IMR-90 (cell line): ENCODE measurements at regions not wholly inside any gene's neighbourhood (a gene's known extent, or its start where the extent isn't known, plus 50 kb on each side); places are given as distances from the start of the nearest gene placed in this dataset.

Experiments used
- ATAC-seq: fragments of 200-7000 bp; cut with Tn5 transposase; 2 replicates; pipeline ENCODE4 v1.9.1; 2020; ENCODE audit warnings: low read depth, mild to moderate bottlenecking, moderate library complexity
- BruUV-seq: library from RNA; stranded (reverse); fragments of 400-500 nt; replicated peaks from 2 replicates; lab custom pipeline; 2021; lab: Mats Ljungman, UMichigan
- CTCF ChIA-PET: fragments of 300-600 bp; formaldehyde crosslinking; extraction: SDS; loops from one replicate; lab custom pipeline; 2021; ENCODE audit warnings: antibody characterized with exemption; lab: Yijun Ruan, JAX
- POLR2A ChIA-PET: fragments of 300-600 bp; sonication (Branson Sonifier 250); formaldehyde crosslinking; loops from one replicate; lab custom pipeline; 2022; ENCODE audit warnings: antibody characterized with exemption; ENCODE audit not compliant: unreplicated experiment; lab: Charles Lee
- DNase-seq: peaks from one replicate; pipeline ENCODE4 v3.0.0; 2013
- H2AFZ ChIP-seq: replicated peaks from 2 replicates; pipeline ENCODE3; 2013; ENCODE audit warnings: low read length, mild to moderate bottlenecking; ENCODE audit not compliant: poor library complexity
- H2AK5ac ChIP-seq: 2 replicates; pipeline ENCODE4 v1.6.1; 2013; ENCODE audit warnings: low read depth, low read length, inconsistent platforms
- H2AK9ac ChIP-seq: replicated peaks from 2 replicates; pipeline ENCODE3; 2013; ENCODE audit warnings: mild to moderate bottlenecking, low read depth, low read length, moderate library complexity; ENCODE audit not compliant: poor library complexity
- H2BK120ac ChIP-seq: 2 replicates; pipeline ENCODE4 v1.6.1; 2013; ENCODE audit warnings: low read depth, low read length, inconsistent platforms
- H2BK15ac ChIP-seq: 3 replicates; pipeline ENCODE4 v1.6.1; 2013; ENCODE audit warnings: low read depth, low read length, inconsistent platforms
- H2BK20ac ChIP-seq: 2 replicates; pipeline ENCODE4 v1.6.1; 2013; ENCODE audit warnings: low read depth, mild to moderate bottlenecking, inconsistent platforms, low read length, moderate library complexity
- H2BK5ac ChIP-seq: 2 replicates; pipeline ENCODE4 v1.6.1; 2013; ENCODE audit warnings: mild to moderate bottlenecking, low read depth, low read length, inconsistent platforms; ENCODE audit not compliant: poor library complexity, severe bottlenecking
- H3K14ac ChIP-seq: replicated peaks from 2 replicates; pipeline ENCODE4 v1.6.1; 2013; ENCODE audit warnings: low read depth, low read length, inconsistent platforms
- H3K18ac ChIP-seq: 2 replicates; pipeline ENCODE4 v1.6.1; 2013; ENCODE audit warnings: low read depth, low read length, control low read depth
- H3K23ac ChIP-seq: 2 replicates; pipeline ENCODE4 v1.6.1; 2013; ENCODE audit warnings: low read depth, low read length, inconsistent platforms
- H3K27ac ChIP-seq: 2 replicates; pipeline ENCODE4 v1.5.1; 2013; ENCODE audit warnings: mild to moderate bottlenecking, control low read depth, low read length; ENCODE audit not compliant: insufficient read depth
- H3K27me3 ChIP-seq: 2 replicates; pipeline ENCODE4 v1.6.1; 2013; ENCODE audit warnings: low read length; ENCODE audit not compliant: control insufficient read depth, insufficient read depth
- H3K36me3 ChIP-seq: 2 replicates; pipeline ENCODE4 v1.6.1; 2013; ENCODE audit warnings: low read length, mixed read lengths; ENCODE audit not compliant: control insufficient read depth, insufficient read depth
- H3K4ac ChIP-seq: 2 replicates; pipeline ENCODE4 v1.6.1; 2013; ENCODE audit warnings: low read depth, low read length, inconsistent platforms
- H3K4me1 ChIP-seq: 2 replicates; pipeline ENCODE4 v1.6.1; 2013; ENCODE audit warnings: low read length, mixed read lengths; ENCODE audit not compliant: control insufficient read depth, insufficient read depth
- H3K4me2 ChIP-seq: 2 replicates; pipeline ENCODE4 v1.6.1; 2013; ENCODE audit warnings: low read depth, mild to moderate bottlenecking, control low read depth, low read length, moderate library complexity
- H3K4me3 ChIP-seq: 2 replicates; pipeline ENCODE4 v1.5.1; 2013; ENCODE audit warnings: low read depth, mild to moderate bottlenecking, control low read depth, low read length, moderate library complexity; ENCODE audit not compliant: insufficient read depth
- H3K56ac ChIP-seq: 2 replicates; pipeline ENCODE4 v1.6.1; 2013; ENCODE audit warnings: low read length, inconsistent platforms; ENCODE audit not compliant: insufficient read depth; ENCODE audit errors: extremely low read depth
- H3K79me1 ChIP-seq, 2 experiments: 2 replicates each; pipeline ENCODE4 v1.6.1; 2013; ENCODE audit warnings: low read length in 2 of 2, inconsistent platforms in 1 of 2, low read depth in 1 of 2
- H3K9ac ChIP-seq: 2 replicates; pipeline ENCODE4 v1.6.1; 2013; ENCODE audit warnings: low read depth, low read length, control low read depth
- H3K9me1 ChIP-seq: 2 replicates; pipeline ENCODE4 v1.6.1; 2013; ENCODE audit warnings: low read length, inconsistent platforms; ENCODE audit not compliant: insufficient read depth
- H3K9me3 ChIP-seq: 2 replicates; pipeline ENCODE4 v1.6.1; 2013; ENCODE audit warnings: low read length; ENCODE audit not compliant: control insufficient read depth, insufficient read depth
- H4K20me1 ChIP-seq: 2 replicates; pipeline ENCODE4 v1.6.1; 2013; ENCODE audit warnings: low read length, inconsistent platforms; ENCODE audit not compliant: insufficient read depth
- H4K5ac ChIP-seq: 2 replicates; pipeline ENCODE4 v1.6.1; 2013; ENCODE audit warnings: mild to moderate bottlenecking, low read depth, low read length, control low read depth
- H4K8ac ChIP-seq, 2 experiments: 2 replicates each; pipeline ENCODE4 v1.6.1; 2013; ENCODE audit warnings: low read depth in 2 of 2, low read length in 2 of 2, control low read depth in 1 of 2, inconsistent platforms in 1 of 2
- H4K91ac ChIP-seq: 2 replicates; pipeline ENCODE4 v1.6.1; 2013; ENCODE audit warnings: low read depth, low read length, inconsistent platforms; ENCODE audit not compliant: insufficient read depth
- CEBPB ChIP-seq: IDR thresholded peaks from 2 replicates; pipeline ENCODE4 v1.6.1; 2012; ENCODE audit warnings: low read depth, low read length, improper control_type of control experiment
- CTCF ChIP-seq: conservative IDR thresholded peaks from 2 replicates; pipeline ENCODE4 v1.5.1; 2012; ENCODE audit warnings: mild to moderate bottlenecking, low read depth, low read length, improper control_type of control experiment
- FOS ChIP-seq: fragments of 150-350 bp; IDR thresholded peaks from 2 replicates; pipeline ENCODE4 v1.6.1; 2016; ENCODE audit warnings: low read depth, low read length
- MAFK ChIP-seq: IDR thresholded peaks from 2 replicates; pipeline ENCODE4 v1.6.1; 2012; ENCODE audit warnings: low read depth, low read length, improper control_type of control experiment
- MAZ ChIP-seq: IDR thresholded peaks from 2 replicates; pipeline ENCODE4 v1.6.1; 2012; ENCODE audit warnings: low read depth, mild to moderate bottlenecking, low read length, improper control_type of control experiment, moderate library complexity, borderline replicate concordance
- NFE2L2 ChIP-seq: fragments of 150-350 bp; IDR thresholded peaks from 2 replicates; pipeline ENCODE4 v1.6.1; 2016; ENCODE audit warnings: low read depth, mild to moderate bottlenecking, low read length
- POLR2A ChIP-seq: IDR thresholded peaks from 2 replicates; pipeline ENCODE4 v1.6.1; 2012; ENCODE audit warnings: mild to moderate bottlenecking, low read depth, low read length
- RAD21 ChIP-seq: IDR thresholded peaks from 2 replicates; pipeline ENCODE4 v1.6.1; 2012; ENCODE audit warnings: low read length, improper control_type of control experiment
- RFX5 ChIP-seq: IDR thresholded peaks from 2 replicates; pipeline ENCODE4 v1.8.0; 2012; ENCODE audit warnings: low read depth, mild to moderate bottlenecking, low read length, moderate library complexity
- dilution Hi-C: fragments of 300-500 bp; cut with HindIII; formaldehyde crosslinking; loops from one replicate; pipeline ENCODE4 v1.14.3; 2018; ENCODE audit warnings: low sequenced_read_pairs; ENCODE audit not compliant: unreplicated experiment
- in situ Hi-C: fragments of 300-500 bp; cut with MboI; formaldehyde crosslinking; loops from 3 replicates; pipeline ENCODE4 v1.14.3; 2019; ENCODE audit warnings: low sequenced_read_pairs, inconsistent platforms, mixed read lengths
- intact Hi-C: fragments of 100-400 bp; cut with micrococcal nuclease; formaldehyde crosslinking; loops from 2 replicates; pipeline ENCODE4 v1.10.0; 2022

DNA sequence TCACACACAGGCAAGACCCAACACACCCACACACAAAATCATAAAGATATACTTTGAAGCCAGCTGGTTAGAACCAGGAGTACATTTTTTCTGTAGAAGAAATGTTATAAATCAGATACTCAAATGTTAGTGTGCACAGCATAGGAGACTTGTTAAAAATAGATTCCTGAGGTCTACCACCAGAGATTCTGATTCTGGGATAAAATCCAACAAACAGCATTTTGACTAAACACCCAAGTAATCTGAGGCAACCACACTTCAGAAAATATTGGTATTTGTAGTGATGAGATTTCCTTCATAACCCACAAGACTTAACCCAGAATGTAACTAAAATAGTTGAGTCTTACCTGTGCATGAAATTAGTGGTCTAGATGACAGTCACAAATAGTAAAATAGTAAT is 301.8 kb downstream of the HNRNPD start:
- dilution Hi-C loops, result no loop called here

More for the DNA sequence above, 301.8 kb downstream of the HNRNPD start:
- DNase-seq, result no peak
- Histone ChIP-seq H4K5ac (no peak overlapping the region), H3K23ac (no peak overlapping the region), H4K20me1 (no peaks in the 10 kb centered on the region), H2AK9ac (no peak overlapping the region), H4K91ac (no peak overlapping the region), H3K27me3 (no peaks in the 10 kb centered on the region), H2BK5ac (no peak overlapping the region), H3K4me2 (no peak overlapping the region), H2BK20ac (no peak overlapping the region), H3K9me1 (no peaks in the 10 kb centered on the region), H3K9me3 (no peaks in the 10 kb centered on the region), H3K27ac (no peak overlapping the region), H3K14ac (no peak overlapping the region), H3K36me3 (no peaks in the 10 kb centered on the region), H3K18ac (no peak overlapping the region), H3K4ac (no peak overlapping the region), H2AFZ (no peak overlapping the region), H3K9ac (no peak overlapping the region), H3K4me3 (no peak overlapping the region), H3K4me1 (no peaks in the 10 kb centered on the region), H4K8ac (no peak overlapping the region), H2BK120ac (no peak overlapping the region), H2AK5ac (no peak overlapping the region), H2BK15ac (no peak overlapping the region), H3K79me1 (no peaks in the 10 kb centered on the region), H3K56ac (no peak overlapping the region)
- ChIA-PET POLR2A (no interaction called here), CTCF (no interaction called here)
- TF ChIP-seq POLR2A (no peak), CTCF (no peak), CEBPB (no peak), RFX5 (no peak), NFE2L2 (no peak), FOS (no peak), MAZ (no peak), MAFK (no peak), RAD21 (no peak)
- ATAC-seq, result no peak
- no TSS peak for BruUV-seq
- in situ Hi-C loops, result no loop called here
- intact Hi-C loops, result no loop called here
